ENCODE measurements at regions not wholly inside any gene's neighbourhood (a gene's known extent, or its start where the extent isn't known, plus 50 kb on each side); places are given as distances from the start of the nearest gene placed in this dataset.

DNA sequence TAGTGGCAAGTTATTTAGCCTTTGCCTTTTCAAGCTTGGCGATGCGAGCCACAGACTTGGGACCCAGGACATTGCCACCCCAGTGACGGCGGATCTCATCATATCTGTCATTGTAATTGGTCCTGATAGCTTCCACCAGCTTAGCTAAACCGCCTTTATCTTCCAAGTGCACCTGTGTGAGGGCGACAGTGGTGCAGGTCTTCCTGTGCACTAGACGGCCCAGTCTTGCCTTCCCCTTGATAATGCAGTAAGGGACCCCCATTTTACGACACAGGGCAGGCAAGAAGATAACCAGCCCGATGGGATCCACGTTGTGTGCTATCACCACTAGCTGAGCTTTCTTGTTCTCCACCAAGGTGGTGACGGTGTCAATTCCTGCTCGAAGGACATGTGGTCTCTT is 99.6 kb upstream of the ITGB1 start:
- TF ChIP-seq POLR2AphosphoS5 (IDR thresholded peaks at IDR 0.05) (no peak), EP300 (IDR thresholded peaks at IDR 0.05; ENCODE audit: low read depth) (no peak), POLR2A (IDR thresholded peaks at IDR 0.05) (no peak)
- TF ChIP-seq, protein P1, sequence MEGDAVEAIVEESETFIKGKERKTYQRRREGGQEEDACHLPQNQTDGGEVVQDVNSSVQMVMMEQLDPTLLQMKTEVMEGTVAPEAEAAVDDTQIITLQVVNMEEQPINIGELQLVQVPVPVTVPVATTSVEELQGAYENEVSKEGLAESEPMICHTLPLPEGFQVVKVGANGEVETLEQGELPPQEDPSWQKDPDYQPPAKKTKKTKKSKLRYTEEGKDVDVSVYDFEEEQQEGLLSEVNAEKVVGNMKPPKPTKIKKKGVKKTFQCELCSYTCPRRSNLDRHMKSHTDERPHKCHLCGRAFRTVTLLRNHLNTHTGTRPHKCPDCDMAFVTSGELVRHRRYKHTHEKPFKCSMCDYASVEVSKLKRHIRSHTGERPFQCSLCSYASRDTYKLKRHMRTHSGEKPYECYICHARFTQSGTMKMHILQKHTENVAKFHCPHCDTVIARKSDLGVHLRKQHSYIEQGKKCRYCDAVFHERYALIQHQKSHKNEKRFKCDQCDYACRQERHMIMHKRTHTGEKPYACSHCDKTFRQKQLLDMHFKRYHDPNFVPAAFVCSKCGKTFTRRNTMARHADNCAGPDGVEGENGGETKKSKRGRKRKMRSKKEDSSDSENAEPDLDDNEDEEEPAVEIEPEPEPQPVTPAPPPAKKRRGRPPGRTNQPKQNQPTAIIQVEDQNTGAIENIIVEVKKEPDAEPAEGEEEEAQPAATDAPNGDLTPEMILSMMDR (IDR thresholded peaks at IDR 0.05): no peak

DNA sequence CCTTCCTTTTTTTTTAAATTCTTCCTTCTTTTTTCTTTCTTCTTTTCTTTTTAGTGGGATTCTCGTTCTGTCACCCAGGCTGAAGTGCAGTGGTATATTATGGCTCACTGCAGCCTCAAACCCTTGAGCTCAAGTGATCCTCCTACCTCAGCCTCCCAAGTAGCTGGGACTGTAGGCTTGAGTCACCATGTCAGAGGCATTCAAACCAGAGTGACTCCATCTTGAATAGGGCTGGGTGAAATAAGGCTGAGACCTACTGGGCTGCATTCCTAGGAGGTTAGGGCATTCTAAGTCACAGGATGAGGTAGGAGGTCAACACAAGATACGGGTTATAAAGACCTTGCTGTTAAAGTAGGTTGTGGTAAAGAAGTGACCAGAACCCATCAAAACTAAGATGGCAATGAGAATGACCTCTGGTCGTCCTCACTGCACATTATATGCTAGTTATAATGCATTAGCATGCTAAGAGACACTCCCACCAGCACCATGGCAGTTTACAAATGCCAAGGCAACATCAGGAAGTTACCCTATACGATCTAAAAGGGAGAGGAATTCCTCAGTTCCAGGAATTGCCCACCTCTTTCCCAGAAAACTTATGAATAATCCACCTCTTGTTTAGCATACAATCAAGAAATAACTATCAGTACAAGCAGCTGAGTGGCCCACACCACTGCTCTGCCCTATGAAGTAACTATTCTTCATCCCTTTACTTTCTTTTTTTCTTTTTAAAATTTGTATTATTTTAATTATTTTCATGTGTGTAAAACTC is 99.0 kb upstream of the ITGB1 start:
- Histone ChIP-seq H3K27ac (no peak overlapping the region), H3K4me1 (no peaks in the 10 kb centered on the region), H3K36me3 (no peaks in the 10 kb centered on the region), H3K27me3 (no peaks in the 10 kb centered on the region), H3K9me3 (no peaks in the 10 kb centered on the region), H3K4me3 (no peak overlapping the region)
- in situ Hi-C loops (cut with MboI; ENCODE audit: low pct_ligation_motif_present in 1 of 4, low pct_unique_long_range_greater_than_20kb in 1 of 4, low sequenced_read_pairs in 3 of 4) (no loop called here), intact Hi-C loops (cut with DNase I; ENCODE audit: low total_unique reads) (no loop called here)
- TF ChIP-seq, protein P1 (IDR thresholded peaks at IDR 0.05): no peak
- no peak for TF ChIP-seq EP300 (IDR thresholded peaks at IDR 0.05; ENCODE audit: low read depth)
- TF ChIP-seq POLR2A (IDR thresholded peaks at IDR 0.05): no peak
- no peak for TF ChIP-seq POLR2AphosphoS5 (IDR thresholded peaks at IDR 0.05)
- 41 to 79% methylated on average over 2 to 4 of the region's 4 CpGs for WGBS, 2 donors (ENCODE audit: low coverage in 1 of 2)
- DNase-seq: no peak

More for the DNA sequence above, 99.6 kb upstream of the ITGB1 start:
- no peaks in the 10 kb centered on the region for H3K9me3 ChIP-seq
- DNase-seq: no peak
- no peaks in the 10 kb centered on the region for H3K27me3 ChIP-seq
- in situ Hi-C loops (cut with MboI; ENCODE audit: low pct_ligation_motif_present in 1 of 4, low pct_unique_long_range_greater_than_20kb in 1 of 4, low sequenced_read_pairs in 3 of 4) (no loop called here), intact Hi-C loops (cut with DNase I; ENCODE audit: low total_unique reads) (no loop called here)
- WGBS, 2 donors (ENCODE audit: low coverage in 1 of 2): 97 to 100% methylated on average over 3 to 12 of the region's 12 CpGs
- no peak overlapping the region for H3K4me3 ChIP-seq
- no peaks in the 10 kb centered on the region for H3K4me1 ChIP-seq
- H3K36me3 ChIP-seq: no peaks in the 10 kb centered on the region
- H3K27ac ChIP-seq: no peak overlapping the region

DNA sequence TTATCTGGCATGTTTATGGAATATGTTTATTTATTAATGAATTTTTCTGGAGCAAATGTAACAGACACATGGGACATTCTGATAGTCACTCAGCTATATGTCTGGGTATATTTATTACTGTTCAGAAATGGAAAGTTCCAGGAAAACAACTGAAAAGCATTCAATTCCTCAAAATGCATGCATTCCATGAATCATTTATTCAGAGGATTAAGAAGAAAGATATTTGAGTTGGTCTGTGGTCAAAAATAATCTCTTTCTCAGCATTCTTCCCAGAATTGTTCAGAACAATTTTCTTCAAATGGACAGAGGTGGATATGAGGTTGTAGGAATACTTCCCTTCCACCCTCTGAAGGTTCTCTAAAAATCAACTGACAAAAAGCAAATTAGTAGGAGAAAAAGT is 97.6 kb upstream of the ITGB1 start:
- H3K4me1 ChIP-seq: no peaks in the 10 kb centered on the region
- no peaks in the 10 kb centered on the region for H3K36me3 ChIP-seq
- H3K9me3 ChIP-seq: no peaks in the 10 kb centered on the region
- intact Hi-C loops (cut with DNase I; ENCODE audit: low total_unique reads) (no loop called here), in situ Hi-C loops (cut with MboI; ENCODE audit: low pct_ligation_motif_present in 1 of 4, low pct_unique_long_range_greater_than_20kb in 1 of 4, low sequenced_read_pairs in 3 of 4) (no loop called here)
- H3K27me3 ChIP-seq: no peaks in the 10 kb centered on the region
- TF ChIP-seq POLR2A (IDR thresholded peaks at IDR 0.05): no peak
- TF ChIP-seq, protein P1 (IDR thresholded peaks at IDR 0.05): no peak
- TF ChIP-seq POLR2AphosphoS5 (IDR thresholded peaks at IDR 0.05): no peak
- no peak for TF ChIP-seq EP300 (IDR thresholded peaks at IDR 0.05; ENCODE audit: low read depth)
- DNase-seq: no peak
- H3K4me3 ChIP-seq: no peak overlapping the region
- H3K27ac ChIP-seq: no peak overlapping the region

DNA sequence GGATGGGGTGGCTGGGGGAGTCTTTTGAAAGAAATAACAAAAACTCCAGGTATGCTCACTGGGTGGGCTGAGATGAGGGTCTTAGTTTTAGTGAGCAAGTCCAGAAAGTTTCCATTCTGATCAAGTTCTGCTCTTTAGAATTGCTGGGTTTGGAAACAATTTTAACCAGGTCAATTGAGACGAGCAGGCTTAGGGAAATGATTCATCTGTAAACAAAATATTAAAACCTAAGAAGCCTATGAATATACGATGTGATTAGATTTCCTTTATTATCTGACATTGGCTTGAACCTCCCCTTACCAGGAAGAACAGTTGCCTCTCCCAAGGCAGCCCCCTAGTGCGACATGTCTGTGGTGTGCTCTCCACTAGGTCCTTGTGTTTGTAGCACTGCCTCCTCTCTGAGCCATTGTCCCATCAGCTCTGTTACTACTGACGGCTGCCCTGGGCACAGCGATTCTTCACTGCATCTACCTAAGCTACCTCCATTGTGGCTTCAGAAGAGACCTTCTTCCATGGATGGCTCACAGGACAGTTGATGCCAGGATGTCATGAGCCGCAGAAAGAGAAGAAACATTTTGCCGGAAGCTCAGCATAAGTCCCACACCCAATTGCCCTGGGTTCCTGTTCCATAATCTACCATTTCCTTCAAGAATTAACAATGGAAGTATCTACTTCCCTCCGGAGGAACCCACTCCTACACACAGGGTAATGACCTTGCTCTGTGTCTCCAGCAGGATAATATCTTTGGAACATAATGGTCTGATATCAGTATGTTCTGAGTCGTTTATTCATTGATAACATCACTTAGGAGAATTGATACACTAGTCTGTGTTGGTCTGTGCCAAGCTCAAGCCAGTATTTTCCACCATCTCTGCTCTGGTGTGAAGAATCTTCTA is 95.1 kb upstream of the ITGB1 start:
- no peaks in the 10 kb centered on the region for H3K27me3 ChIP-seq
- H3K9me3 ChIP-seq: no peaks in the 10 kb centered on the region
- no peak for DNase-seq
- in situ Hi-C loops (cut with MboI; ENCODE audit: low pct_ligation_motif_present in 1 of 4, low pct_unique_long_range_greater_than_20kb in 1 of 4, low sequenced_read_pairs in 3 of 4): no loop called here
- no peaks in the 10 kb centered on the region for H3K4me1 ChIP-seq
- no peak overlapping the region for H3K27ac ChIP-seq
- no peaks in the 10 kb centered on the region for H3K36me3 ChIP-seq
- H3K4me3 ChIP-seq: no peak overlapping the region
- WGBS, 2 donors (ENCODE audit: low coverage in 1 of 2): 55 to 72% methylated on average over 3 to 9 of the region's 9 CpGs
- intact Hi-C loops (cut with DNase I; ENCODE audit: low total_unique reads): no loop called here
- TF ChIP-seq, protein P1 (IDR thresholded peaks at IDR 0.05): no peak
- TF ChIP-seq POLR2A (IDR thresholded peaks at IDR 0.05): no peak
- TF ChIP-seq POLR2AphosphoS5 (IDR thresholded peaks at IDR 0.05): no peak
- TF ChIP-seq EP300 (IDR thresholded peaks at IDR 0.05; ENCODE audit: low read depth): no peak
